ENCODE measurements at regions not wholly inside any gene's neighbourhood (a gene's known extent, or its start where the extent isn't known, plus 50 kb on each side); places are given as distances from the start of the nearest gene placed in this dataset.

DNA sequence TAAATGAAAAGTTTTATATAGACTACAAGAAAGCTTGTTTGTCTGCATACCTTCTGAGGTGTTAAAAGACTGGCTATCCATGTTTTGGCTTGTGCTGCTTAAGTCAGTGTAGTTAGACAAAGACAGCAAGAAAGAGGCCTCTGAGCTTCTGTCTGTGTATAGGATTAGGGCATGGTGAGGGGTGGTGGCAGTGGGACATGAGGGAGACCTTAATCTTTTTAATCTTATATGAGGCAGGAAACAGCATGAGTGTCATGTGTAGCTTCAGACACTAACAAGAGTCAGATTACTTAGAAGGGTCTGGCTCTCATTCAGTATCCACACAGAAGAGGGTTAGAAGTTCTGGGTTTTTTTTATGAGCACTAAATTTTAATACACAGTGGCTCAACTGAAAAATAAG lies 213.3 kb downstream of the GABRG1 start:
- Histone ChIP-seq H3K36me3 (ENCODE audit: control insufficient read depth, insufficient read depth, low read length) (no peaks in the 10 kb centered on the region), H3K4me3 (ENCODE audit: extremely low read depth, insufficient read depth, low read length, poor library complexity, severe bottlenecking) (no peak overlapping the region), H3K4me1 (ENCODE audit: control insufficient read depth, insufficient read depth, low read length, poor library complexity, severe bottlenecking) (no peaks in the 10 kb centered on the region), H3K27ac (ENCODE audit: low read depth, low read length, severe bottlenecking) (no peak overlapping the region), H3K9me3 (ENCODE audit: control insufficient read depth, low read length) (no peaks in the 10 kb centered on the region)

DNA sequence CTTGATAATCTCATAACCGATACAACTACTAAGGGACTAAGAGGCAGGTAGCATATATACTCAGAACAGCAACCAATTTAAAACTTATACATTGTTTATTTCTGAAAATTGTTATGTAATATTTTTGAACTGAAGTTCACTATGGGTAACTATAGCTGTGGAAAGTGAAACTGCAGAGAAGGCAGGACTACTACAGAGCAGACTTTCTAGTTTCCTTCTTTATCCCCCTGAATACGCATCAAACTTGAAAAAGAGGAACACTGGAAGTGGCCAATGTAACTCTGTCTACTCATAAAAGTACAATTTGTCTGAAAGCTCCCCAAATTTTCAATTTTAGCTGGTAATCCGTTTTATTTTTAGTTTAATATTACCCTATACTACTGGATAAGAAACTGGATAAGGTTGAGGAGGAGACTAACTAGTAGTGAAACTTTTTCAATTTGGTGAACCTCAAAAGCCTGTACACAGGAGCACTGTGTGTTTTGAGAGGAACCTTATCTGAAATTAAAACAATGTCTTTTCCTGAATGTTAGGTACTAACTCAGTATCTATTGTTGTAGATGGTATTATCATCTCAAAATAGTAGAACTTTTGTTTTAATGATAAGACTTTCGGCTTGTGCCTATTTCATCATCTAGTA lies 225.8 kb downstream of the GABRG1 start:
- Histone ChIP-seq H3K9me3 (ENCODE audit: control insufficient read depth, low read length) (no peaks in the 10 kb centered on the region), H3K4me1 (ENCODE audit: control insufficient read depth, insufficient read depth, low read length, poor library complexity, severe bottlenecking) (no peaks in the 10 kb centered on the region), H3K27ac (ENCODE audit: low read depth, low read length, severe bottlenecking) (no peak overlapping the region), H3K36me3 (ENCODE audit: control insufficient read depth, insufficient read depth, low read length) (no peaks in the 10 kb centered on the region), H3K4me3 (ENCODE audit: extremely low read depth, insufficient read depth, low read length, poor library complexity, severe bottlenecking) (no peak overlapping the region)
- WGBS, 2 experiments (ENCODE audit: insufficient coverage in 2 of 2), result 100% methylated on average over 1 of the region's 4 CpGs

DNA sequence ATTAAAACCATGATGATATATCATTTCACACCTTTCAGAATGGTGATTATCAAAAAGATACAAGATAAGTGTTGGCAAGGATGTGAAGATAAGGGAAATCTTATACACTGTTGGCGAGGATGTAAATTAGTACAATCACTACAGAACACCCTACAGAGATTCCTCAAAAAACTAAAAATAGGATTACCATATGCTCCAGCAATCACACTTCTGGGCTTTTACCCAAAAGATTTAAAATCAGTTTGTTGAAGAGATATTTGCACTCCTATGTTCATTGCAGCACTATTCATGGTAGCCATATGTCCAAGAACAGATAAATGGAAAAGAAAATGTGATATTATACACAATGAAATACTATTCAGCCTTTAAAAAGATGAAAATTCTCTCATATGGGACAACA lies 240.4 kb downstream of the GABRG1 start:
- Histone ChIP-seq H3K4me1 (ENCODE audit: control insufficient read depth, insufficient read depth, low read length, poor library complexity, severe bottlenecking) (no peaks in the 10 kb centered on the region), H3K27ac (ENCODE audit: low read depth, low read length, severe bottlenecking) (no peak overlapping the region), H3K9me3 (ENCODE audit: control insufficient read depth, low read length) (peaks cover 8% of the 10 kb centered on the region), H3K36me3 (ENCODE audit: control insufficient read depth, insufficient read depth, low read length) (no peaks in the 10 kb centered on the region), H3K4me3 (ENCODE audit: extremely low read depth, insufficient read depth, low read length, poor library complexity, severe bottlenecking) (no peak overlapping the region)
- no CpG with 5 or more reads among the region's 1 CpG for WGBS, 2 experiments (ENCODE audit: insufficient coverage in 2 of 2)

DNA sequence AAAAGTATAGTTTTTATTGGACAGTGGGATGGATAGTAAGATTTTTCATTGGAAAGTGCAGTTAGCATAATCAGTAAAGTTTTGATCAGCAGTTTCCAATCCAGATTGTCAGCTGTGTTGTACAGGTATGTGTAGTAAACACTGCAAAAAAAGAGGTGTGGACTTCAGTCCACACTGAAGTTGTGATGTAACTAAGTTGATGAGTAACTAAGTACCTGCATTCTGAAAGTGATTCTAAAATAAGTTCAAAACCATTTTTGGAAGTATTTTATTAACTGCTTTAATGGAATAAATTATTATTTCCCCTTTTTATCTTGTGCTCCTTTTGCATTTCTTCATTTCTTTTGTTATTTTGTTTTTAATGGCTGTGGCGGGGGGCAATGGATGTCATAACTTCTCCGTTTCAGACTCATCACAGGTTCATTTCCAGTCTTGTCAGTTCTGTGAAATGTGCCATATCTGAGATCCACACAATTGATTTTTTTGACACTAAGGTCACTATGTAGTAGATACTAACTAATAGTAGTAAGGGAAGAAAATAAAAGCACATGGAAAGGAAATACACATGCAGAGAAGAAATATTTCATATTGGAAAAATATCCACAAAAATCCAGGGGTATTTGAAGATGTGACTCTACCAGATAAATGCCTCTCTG lies 247.5 kb downstream of the GABRG1 start:
- H3K27ac ChIP-seq (ENCODE audit: low read depth, low read length, severe bottlenecking), result no peak overlapping the region
- no peak overlapping the region for H3K4me3 ChIP-seq (ENCODE audit: extremely low read depth, insufficient read depth, low read length, poor library complexity, severe bottlenecking)
- 100% methylated on average over 1 of the region's 2 CpGs; no CpG with 5 or more reads in 1 of the 2 experiments for WGBS, 2 experiments (ENCODE audit: insufficient coverage in 2 of 2)
- H3K4me1 ChIP-seq (ENCODE audit: control insufficient read depth, insufficient read depth, low read length, poor library complexity, severe bottlenecking), result no peaks in the 10 kb centered on the region
- no peaks in the 10 kb centered on the region for H3K9me3 ChIP-seq (ENCODE audit: control insufficient read depth, low read length)
- H3K36me3 ChIP-seq (ENCODE audit: control insufficient read depth, insufficient read depth, low read length), result no peaks in the 10 kb centered on the region

DNA sequence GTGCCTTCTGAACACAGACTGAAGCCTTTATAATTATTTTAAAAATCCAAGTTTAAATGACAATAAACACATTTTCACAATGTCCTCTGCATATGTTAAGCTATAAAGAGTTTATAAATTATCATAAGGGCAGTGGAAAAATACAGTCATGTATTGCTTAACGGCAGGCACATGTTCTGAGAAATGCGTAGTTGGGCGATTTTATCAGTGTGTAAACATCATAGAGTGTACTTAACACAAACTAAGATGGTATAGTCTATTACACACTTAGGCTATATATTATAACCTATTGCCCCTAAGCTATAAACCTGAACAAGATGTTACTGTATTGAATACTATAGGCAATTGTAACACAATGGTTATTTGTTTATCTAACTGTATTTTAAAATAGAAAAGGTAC lies 254.7 kb downstream of the GABRG1 start:
- Histone ChIP-seq H3K9me3 (ENCODE audit: control insufficient read depth, low read length) (no peaks in the 10 kb centered on the region), H3K36me3 (ENCODE audit: control insufficient read depth, insufficient read depth, low read length) (no peaks in the 10 kb centered on the region)
- WGBS, 2 experiments (ENCODE audit: insufficient coverage in 2 of 2), result no CpG with 5 or more reads among the region's 3 CpGs

DNA sequence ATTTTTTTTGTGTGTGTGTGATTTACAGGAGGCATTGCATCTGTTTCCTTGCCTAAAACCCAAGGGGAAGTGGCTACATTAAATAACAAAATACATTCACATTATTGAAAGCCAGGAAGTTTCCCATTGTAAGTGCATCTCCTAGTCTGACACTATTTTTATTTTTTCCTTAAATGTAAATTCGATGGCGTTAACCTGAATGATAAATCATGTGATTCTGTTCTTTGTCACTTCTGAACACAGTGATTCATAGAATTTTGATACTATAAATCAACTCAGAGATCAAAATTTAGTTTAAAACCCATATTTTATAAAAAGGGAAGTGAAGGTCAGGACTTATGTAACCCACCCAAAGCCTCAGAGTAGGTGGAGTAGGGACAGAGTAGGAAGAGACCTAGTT lies 258.1 kb downstream of the GABRG1 start:
- H3K4me1 ChIP-seq (ENCODE audit: control insufficient read depth, insufficient read depth, low read length, poor library complexity, severe bottlenecking), result no peaks in the 10 kb centered on the region
- no peaks in the 10 kb centered on the region for H3K36me3 ChIP-seq (ENCODE audit: control insufficient read depth, insufficient read depth, low read length)
- WGBS, 2 experiments (ENCODE audit: insufficient coverage in 2 of 2), result no CpG with 5 or more reads among the region's 2 CpGs
- no peaks in the 10 kb centered on the region for H3K9me3 ChIP-seq (ENCODE audit: control insufficient read depth, low read length)
- H3K4me3 ChIP-seq (ENCODE audit: extremely low read depth, insufficient read depth, low read length, poor library complexity, severe bottlenecking), result no peak overlapping the region
- H3K27ac ChIP-seq (ENCODE audit: low read depth, low read length, severe bottlenecking), result no peak overlapping the region

More for the DNA sequence above, 254.7 kb downstream of the GABRG1 start:
- no peak overlapping the region for H3K4me3 ChIP-seq (ENCODE audit: extremely low read depth, insufficient read depth, low read length, poor library complexity, severe bottlenecking)
- H3K4me1 ChIP-seq (ENCODE audit: control insufficient read depth, insufficient read depth, low read length, poor library complexity, severe bottlenecking), result no peaks in the 10 kb centered on the region
- H3K27ac ChIP-seq (ENCODE audit: low read depth, low read length, severe bottlenecking), result no peak overlapping the region

DNA sequence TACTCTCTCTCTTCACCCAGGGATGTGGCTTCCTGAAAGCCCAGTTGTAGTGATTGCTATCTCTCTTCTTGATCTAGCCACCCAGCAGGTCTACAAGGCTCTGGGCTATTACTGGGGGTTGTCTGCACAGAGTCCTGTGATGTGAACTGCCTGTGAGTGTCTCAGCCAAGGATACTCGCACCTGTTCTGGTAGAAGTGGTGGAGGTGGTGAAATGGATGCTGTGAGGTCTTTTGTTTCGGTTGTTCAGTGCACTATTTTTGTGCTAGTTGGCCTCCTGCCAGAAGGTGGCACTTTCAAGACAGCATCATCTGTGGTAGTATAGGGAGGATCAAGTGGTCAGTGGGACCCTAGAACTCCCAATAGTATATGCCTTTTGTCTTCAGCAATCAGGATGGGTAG lies 268.0 kb downstream of the GABRG1 start:
- H3K36me3 ChIP-seq (ENCODE audit: control insufficient read depth, insufficient read depth, low read length), result no peaks in the 10 kb centered on the region
- 87 to 89% methylated on average over 2 of the region's 2 CpGs for WGBS, 2 experiments (ENCODE audit: insufficient coverage in 2 of 2)
- no peak overlapping the region for H3K4me3 ChIP-seq (ENCODE audit: extremely low read depth, insufficient read depth, low read length, poor library complexity, severe bottlenecking)
- no peaks in the 10 kb centered on the region for H3K4me1 ChIP-seq (ENCODE audit: control insufficient read depth, insufficient read depth, low read length, poor library complexity, severe bottlenecking)
- H3K27ac ChIP-seq (ENCODE audit: low read depth, low read length, severe bottlenecking), result no peak overlapping the region
- H3K9me3 ChIP-seq (ENCODE audit: control insufficient read depth, low read length), result no peaks in the 10 kb centered on the region

DNA sequence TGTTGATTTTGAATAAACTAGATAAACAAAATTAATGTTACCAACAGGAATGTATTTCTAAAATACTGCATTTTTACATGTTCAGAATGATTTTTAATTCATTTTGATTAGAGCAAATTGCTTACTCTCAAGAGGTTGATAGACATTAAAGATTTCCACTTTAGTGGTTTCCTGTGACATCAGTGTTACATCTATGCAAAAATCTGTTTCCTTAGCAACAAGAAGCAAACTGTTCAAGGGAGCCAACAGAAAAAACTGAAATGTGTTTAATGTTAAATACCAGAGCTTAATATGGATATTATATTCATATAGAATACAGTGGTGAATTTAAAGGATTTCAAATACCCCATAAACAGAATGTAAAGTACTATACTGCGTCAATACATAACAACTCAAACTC lies 277.8 kb downstream of the GABRG1 start:
- WGBS, 2 experiments (ENCODE audit: insufficient coverage in 2 of 2), result no CpG with 5 or more reads among the region's 1 CpG
- Histone ChIP-seq H3K27ac (ENCODE audit: low read depth, low read length, severe bottlenecking) (no peak overlapping the region), H3K9me3 (ENCODE audit: control insufficient read depth, low read length) (no peaks in the 10 kb centered on the region), H3K4me3 (ENCODE audit: extremely low read depth, insufficient read depth, low read length, poor library complexity, severe bottlenecking) (no peak overlapping the region), H3K4me1 (ENCODE audit: control insufficient read depth, insufficient read depth, low read length, poor library complexity, severe bottlenecking) (no peaks in the 10 kb centered on the region), H3K36me3 (ENCODE audit: control insufficient read depth, insufficient read depth, low read length) (no peaks in the 10 kb centered on the region)

DNA sequence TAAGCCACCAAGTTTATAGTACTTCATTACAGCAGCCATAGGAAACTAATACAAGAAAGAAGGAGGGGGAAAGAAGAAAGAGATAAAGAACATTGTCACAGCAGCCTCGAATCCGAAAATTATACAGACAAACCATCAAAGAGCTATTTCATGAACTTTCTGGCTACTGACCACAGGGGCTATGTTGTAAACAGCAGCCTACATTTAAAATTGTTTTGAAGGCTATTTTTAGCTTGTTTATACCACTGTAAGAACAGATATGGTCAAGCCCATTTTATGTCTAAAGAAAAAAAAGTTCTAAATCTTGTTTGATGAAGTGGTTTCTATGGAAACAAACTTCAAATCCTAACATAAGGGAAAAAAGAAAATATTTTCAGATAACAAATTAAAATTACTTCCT lies 282.1 kb downstream of the GABRG1 start:
- Histone ChIP-seq H3K4me1 (ENCODE audit: control insufficient read depth, insufficient read depth, low read length, poor library complexity, severe bottlenecking) (no peaks in the 10 kb centered on the region), H3K27ac (ENCODE audit: low read depth, low read length, severe bottlenecking) (no peak overlapping the region), H3K36me3 (ENCODE audit: control insufficient read depth, insufficient read depth, low read length) (no peaks in the 10 kb centered on the region), H3K9me3 (ENCODE audit: control insufficient read depth, low read length) (no peaks in the 10 kb centered on the region), H3K4me3 (ENCODE audit: extremely low read depth, insufficient read depth, low read length, poor library complexity, severe bottlenecking) (no peak overlapping the region)
- WGBS, 2 experiments (ENCODE audit: insufficient coverage in 2 of 2), result no CpG with 5 or more reads among the region's 2 CpGs

DNA sequence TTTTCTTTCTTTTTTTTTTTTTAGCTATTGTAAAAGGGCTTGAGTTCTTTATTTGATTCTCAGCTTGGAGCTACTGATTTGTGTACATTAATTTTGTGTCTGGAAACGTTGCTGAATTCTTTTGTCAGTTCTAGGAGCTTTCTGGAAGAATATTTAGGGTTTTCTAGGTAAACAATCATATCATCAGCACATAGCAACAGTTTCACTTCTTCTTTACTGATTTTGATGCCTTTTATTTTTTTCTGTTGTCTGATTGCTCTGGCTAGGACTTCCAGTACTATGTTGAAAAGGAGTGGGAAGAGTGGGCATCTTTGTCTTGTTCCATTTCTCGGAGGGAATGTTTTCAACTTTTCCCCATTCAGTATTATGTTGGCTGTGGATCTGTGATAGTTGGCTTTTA lies 292.2 kb downstream of the GABRG1 start:
- H3K4me1 ChIP-seq (ENCODE audit: control insufficient read depth, insufficient read depth, low read length, poor library complexity, severe bottlenecking), result no peaks in the 10 kb centered on the region
- H3K27ac ChIP-seq (ENCODE audit: low read depth, low read length, severe bottlenecking), result no peak overlapping the region
- H3K36me3 ChIP-seq (ENCODE audit: control insufficient read depth, insufficient read depth, low read length), result no peaks in the 10 kb centered on the region
- H3K4me3 ChIP-seq (ENCODE audit: extremely low read depth, insufficient read depth, low read length, poor library complexity, severe bottlenecking), result no peak overlapping the region
- WGBS, 2 experiments (ENCODE audit: insufficient coverage in 2 of 2), result no CpG with 5 or more reads among the region's 2 CpGs
- H3K9me3 ChIP-seq (ENCODE audit: control insufficient read depth, low read length), result peaks cover 3% of the 10 kb centered on the region

DNA sequence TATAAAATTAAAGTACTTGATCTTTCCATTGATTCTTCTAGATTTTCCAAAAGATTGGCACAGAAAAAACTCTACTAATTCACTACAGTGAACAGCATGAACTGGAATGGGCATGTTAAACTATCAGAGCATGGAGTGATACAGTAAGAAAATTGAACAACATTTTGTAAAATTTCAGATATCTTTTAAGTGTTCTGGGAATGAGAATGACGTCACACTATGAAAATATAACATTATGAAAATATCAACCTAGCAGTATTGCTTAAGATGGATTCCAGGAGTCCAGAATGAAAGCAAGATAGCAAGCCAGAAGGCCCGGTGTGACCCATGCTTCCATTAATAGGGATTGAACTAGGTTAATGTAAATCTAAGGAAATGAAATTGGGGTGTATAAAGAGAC lies 319.9 kb downstream of the GABRG1 start:
- no peaks in the 10 kb centered on the region for H3K4me1 ChIP-seq (ENCODE audit: control insufficient read depth, insufficient read depth, low read length, poor library complexity, severe bottlenecking)
- no peaks in the 10 kb centered on the region for H3K36me3 ChIP-seq (ENCODE audit: control insufficient read depth, insufficient read depth, low read length)
- H3K27ac ChIP-seq (ENCODE audit: low read depth, low read length, severe bottlenecking), result no peak overlapping the region
- H3K4me3 ChIP-seq (ENCODE audit: extremely low read depth, insufficient read depth, low read length, poor library complexity, severe bottlenecking), result no peak overlapping the region
- WGBS, 2 experiments (ENCODE audit: insufficient coverage in 2 of 2), result no CpG with 5 or more reads among the region's 2 CpGs
- no peaks in the 10 kb centered on the region for H3K9me3 ChIP-seq (ENCODE audit: control insufficient read depth, low read length)

Measured in mesodermal cell (in vitro differentiated cells).